ENCODE measurements at regions not wholly inside any gene's neighbourhood (a gene's known extent, or its start where the extent isn't known, plus 50 kb on each side); places are given as distances from the start of the nearest gene placed in this dataset.

GRCh38 chr7:25830215-25830614 is 321.8 kb upstream of the NFE2L3 start:
- DNase-seq, result no peak

GRCh38 chr7:25831062-25831691 is 320.8 kb upstream of the NFE2L3 start:
- no peak for DNase-seq

GRCh38 chr7:25831831-25832411 is 320.1 kb upstream of the NFE2L3 start:
- DNase-seq, result no peak

GRCh38 chr7:25832456-25832855 is 319.5 kb upstream of the NFE2L3 start:
- no peak for DNase-seq

- no peak for DNase-seq
These were observed 319.1 kb upstream of the NFE2L3 start for GRCh38 chr7:25832929-25833328.

GRCh38 chr7:25834050-25834449 is 317.9 kb upstream of the NFE2L3 start:
- no peak for DNase-seq

- DNase-seq, result no peak
These were observed 316.8 kb upstream of the NFE2L3 start for GRCh38 chr7:25835197-25835596.

GRCh38 chr7:25839084-25839769 is 312.8 kb upstream of the NFE2L3 start:
- no peak for DNase-seq

GRCh38 chr7:25840209-25840792 is 311.7 kb upstream of the NFE2L3 start:
- no peak for DNase-seq

- DNase-seq, result no peak
These were observed 310.4 kb upstream of the NFE2L3 start for GRCh38 chr7:25841575-25841974.

GRCh38 chr7:25842201-25842733 is 309.7 kb upstream of the NFE2L3 start:
- no peak for DNase-seq

- no peak for DNase-seq
These were observed 308.5 kb upstream of the NFE2L3 start for GRCh38 chr7:25843467-25843866.

GRCh38 chr7:25844102-25844870 is 307.7 kb upstream of the NFE2L3 start:
- DNase-seq, result no peak

- DNase-seq, result no peak
These were observed 306.5 kb upstream of the NFE2L3 start for GRCh38 chr7:25845464-25845863.

GRCh38 chr7:25846722-25847121 is 305.3 kb upstream of the NFE2L3 start:
- no peak for DNase-seq

GRCh38 chr7:25847336-25848070 is 304.5 kb upstream of the NFE2L3 start:
- no peak for DNase-seq

GRCh38 chr7:25849500-25850184 is 302.4 kb upstream of the NFE2L3 start:
- no peak for DNase-seq

GRCh38 chr7:25850216-25850615 is 301.8 kb upstream of the NFE2L3 start:
- no peak for DNase-seq

- DNase-seq, result no peak
These were observed 301.3 kb upstream of the NFE2L3 start for GRCh38 chr7:25850735-25851134.

- DNase-seq, result no peak
These were observed 300.4 kb upstream of the NFE2L3 start for GRCh38 chr7:25851332-25852210.
